SK-N-SH treated with all-trans-retinoic acid at 6 μM for 48 hours (cell line): ENCODE measurements at regions not wholly inside any gene's neighbourhood (a gene's known extent, or its start where the extent isn't known, plus 50 kb on each side); places are given as distances from the start of the nearest gene placed in this dataset.

Experiments used
- CSDC2 ChIP-seq: fragments of 250-450 bp; sonication (Bioruptor Pico); IDR thresholded peaks from 2 replicates; pipeline ENCODE4 v1.5.0; 2020; ENCODE audit warnings: mild to moderate bottlenecking, moderate library complexity
- ESRRG ChIP-seq: fragments of 250-450 bp; sonication (Bioruptor Pico); IDR thresholded peaks from 2 replicates; pipeline ENCODE4 v1.6.1; 2021; ENCODE audit warnings: mild to moderate bottlenecking
- PPARA ChIP-seq: fragments of 250-450 bp; sonication (Bioruptor Pico); IDR thresholded peaks from 2 replicates; pipeline ENCODE4 v1.5.0; 2020; ENCODE audit warnings: mild to moderate bottlenecking, borderline replicate concordance
- ZFP3 ChIP-seq: fragments of 250-450 bp; sonication (Bioruptor Pico); IDR thresholded peaks from 2 replicates; pipeline ENCODE4 v1.5.0; 2020; ENCODE audit warnings: mild to moderate bottlenecking, moderate library complexity
- ZFP30 ChIP-seq: fragments of 450-650 bp; formaldehyde crosslinking; IDR thresholded peaks from 2 replicates; pipeline ENCODE4 v1.5.0; 2022; ENCODE audit warnings: mild to moderate bottlenecking, moderate library complexity
- ZNF8 ChIP-seq: fragments of 450-650 bp; formaldehyde crosslinking; IDR thresholded peaks from 2 replicates; pipeline ENCODE4 v1.5.0; 2020; ENCODE audit warnings: mild to moderate bottlenecking, moderate library complexity
- TF ChIP-seq, protein P1 (sequence below): fragments of 250-450 bp; sonication (Bioruptor Pico); IDR thresholded peaks from 2 replicates; pipeline ENCODE4 v1.5.0; 2020; ENCODE audit warnings: mild to moderate bottlenecking, moderate library complexity
- TF ChIP-seq, protein P2 (sequence below): fragments of 250-450 bp; sonication (Bioruptor Pico); IDR thresholded peaks from 2 replicates; pipeline ENCODE4 v1.5.1; 2020; ENCODE audit warnings: low read depth, mild to moderate bottlenecking, moderate library complexity
- TF ChIP-seq, protein P3 (sequence below): fragments of 250-450 bp; sonication (Bioruptor Pico); IDR thresholded peaks from 2 replicates; pipeline ENCODE4 v1.5.1; 2021; ENCODE audit warnings: mild to moderate bottlenecking, moderate library complexity
- TF ChIP-seq, protein P4 (sequence below): fragments of 250-450 bp; sonication (Bioruptor Pico); IDR thresholded peaks from 2 replicates; pipeline ENCODE4 v1.8.0; 2020; ENCODE audit warnings: mild to moderate bottlenecking, moderate library complexity, borderline replicate concordance

DNA sequence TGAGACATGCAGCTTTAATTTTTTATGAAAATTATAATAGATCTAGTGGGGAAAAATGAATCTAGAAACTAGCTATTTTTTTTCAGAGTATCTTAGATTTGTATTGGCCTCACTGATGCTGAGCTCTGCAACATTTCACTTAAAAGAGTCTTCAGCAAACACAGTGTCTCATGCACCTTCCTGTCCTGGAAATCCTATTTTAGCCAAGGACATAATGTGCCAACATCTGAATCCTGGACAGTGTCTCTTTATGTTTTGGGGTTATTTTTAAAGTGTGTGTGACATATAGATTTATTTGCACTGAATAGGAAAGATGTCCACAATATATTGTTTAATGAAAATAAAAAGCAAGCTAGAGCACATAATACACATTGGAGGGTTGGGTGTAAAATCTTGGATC, 199.1 kb upstream of the FMN2 start:
- no peak for TF ChIP-seq ZNF8 (CRISPR knock-in tag)
- TF ChIP-seq ESRRG (CRISPR knock-in tag) = no peak
- TF ChIP-seq, protein P1, sequence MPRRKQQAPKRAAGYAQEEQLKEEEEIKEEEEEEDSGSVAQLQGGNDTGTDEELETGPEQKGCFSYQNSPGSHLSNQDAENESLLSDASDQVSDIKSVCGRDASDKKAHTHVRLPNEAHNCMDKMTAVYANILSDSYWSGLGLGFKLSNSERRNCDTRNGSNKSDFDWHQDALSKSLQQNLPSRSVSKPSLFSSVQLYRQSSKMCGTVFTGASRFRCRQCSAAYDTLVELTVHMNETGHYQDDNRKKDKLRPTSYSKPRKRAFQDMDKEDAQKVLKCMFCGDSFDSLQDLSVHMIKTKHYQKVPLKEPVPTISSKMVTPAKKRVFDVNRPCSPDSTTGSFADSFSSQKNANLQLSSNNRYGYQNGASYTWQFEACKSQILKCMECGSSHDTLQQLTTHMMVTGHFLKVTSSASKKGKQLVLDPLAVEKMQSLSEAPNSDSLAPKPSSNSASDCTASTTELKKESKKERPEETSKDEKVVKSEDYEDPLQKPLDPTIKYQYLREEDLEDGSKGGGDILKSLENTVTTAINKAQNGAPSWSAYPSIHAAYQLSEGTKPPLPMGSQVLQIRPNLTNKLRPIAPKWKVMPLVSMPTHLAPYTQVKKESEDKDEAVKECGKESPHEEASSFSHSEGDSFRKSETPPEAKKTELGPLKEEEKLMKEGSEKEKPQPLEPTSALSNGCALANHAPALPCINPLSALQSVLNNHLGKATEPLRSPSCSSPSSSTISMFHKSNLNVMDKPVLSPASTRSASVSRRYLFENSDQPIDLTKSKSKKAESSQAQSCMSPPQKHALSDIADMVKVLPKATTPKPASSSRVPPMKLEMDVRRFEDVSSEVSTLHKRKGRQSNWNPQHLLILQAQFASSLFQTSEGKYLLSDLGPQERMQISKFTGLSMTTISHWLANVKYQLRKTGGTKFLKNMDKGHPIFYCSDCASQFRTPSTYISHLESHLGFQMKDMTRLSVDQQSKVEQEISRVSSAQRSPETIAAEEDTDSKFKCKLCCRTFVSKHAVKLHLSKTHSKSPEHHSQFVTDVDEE = no peak
- TF ChIP-seq, protein P2, sequence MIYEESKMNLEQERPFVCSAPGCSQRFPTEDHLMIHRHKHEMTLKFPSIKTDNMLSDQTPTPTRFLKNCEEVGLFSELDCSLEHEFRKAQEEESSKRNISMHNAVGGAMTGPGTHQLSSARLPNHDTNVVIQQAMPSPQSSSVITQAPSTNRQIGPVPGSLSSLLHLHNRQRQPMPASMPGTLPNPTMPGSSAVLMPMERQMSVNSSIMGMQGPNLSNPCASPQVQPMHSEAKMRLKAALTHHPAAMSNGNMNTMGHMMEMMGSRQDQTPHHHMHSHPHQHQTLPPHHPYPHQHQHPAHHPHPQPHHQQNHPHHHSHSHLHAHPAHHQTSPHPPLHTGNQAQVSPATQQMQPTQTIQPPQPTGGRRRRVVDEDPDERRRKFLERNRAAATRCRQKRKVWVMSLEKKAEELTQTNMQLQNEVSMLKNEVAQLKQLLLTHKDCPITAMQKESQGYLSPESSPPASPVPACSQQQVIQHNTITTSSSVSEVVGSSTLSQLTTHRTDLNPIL (CRISPR knock-in tag) = no peak
- TF ChIP-seq, protein P3, sequence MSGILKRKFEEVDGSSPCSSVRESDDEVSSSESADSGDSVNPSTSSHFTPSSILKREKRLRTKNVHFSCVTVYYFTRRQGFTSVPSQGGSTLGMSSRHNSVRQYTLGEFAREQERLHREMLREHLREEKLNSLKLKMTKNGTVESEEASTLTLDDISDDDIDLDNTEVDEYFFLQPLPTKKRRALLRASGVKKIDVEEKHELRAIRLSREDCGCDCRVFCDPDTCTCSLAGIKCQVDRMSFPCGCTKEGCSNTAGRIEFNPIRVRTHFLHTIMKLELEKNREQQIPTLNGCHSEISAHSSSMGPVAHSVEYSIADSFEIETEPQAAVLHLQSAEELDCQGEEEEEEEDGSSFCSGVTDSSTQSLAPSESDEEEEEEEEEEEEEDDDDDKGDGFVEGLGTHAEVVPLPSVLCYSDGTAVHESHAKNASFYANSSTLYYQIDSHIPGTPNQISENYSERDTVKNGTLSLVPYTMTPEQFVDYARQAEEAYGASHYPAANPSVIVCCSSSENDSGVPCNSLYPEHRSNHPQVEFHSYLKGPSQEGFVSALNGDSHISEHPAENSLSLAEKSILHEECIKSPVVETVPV (CRISPR knock-in tag) = no peak
- no peak for TF ChIP-seq PPARA (CRISPR knock-in tag)
- TF ChIP-seq, protein P4, sequence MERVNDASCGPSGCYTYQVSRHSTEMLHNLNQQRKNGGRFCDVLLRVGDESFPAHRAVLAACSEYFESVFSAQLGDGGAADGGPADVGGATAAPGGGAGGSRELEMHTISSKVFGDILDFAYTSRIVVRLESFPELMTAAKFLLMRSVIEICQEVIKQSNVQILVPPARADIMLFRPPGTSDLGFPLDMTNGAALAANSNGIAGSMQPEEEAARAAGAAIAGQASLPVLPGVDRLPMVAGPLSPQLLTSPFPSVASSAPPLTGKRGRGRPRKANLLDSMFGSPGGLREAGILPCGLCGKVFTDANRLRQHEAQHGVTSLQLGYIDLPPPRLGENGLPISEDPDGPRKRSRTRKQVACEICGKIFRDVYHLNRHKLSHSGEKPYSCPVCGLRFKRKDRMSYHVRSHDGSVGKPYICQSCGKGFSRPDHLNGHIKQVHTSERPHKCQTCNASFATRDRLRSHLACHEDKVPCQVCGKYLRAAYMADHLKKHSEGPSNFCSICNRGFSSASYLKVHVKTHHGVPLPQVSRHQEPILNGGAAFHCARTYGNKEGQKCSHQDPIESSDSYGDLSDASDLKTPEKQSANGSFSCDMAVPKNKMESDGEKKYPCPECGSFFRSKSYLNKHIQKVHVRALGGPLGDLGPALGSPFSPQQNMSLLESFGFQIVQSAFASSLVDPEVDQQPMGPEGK = no peak
- no peak for TF ChIP-seq ZFP3
- no peak for TF ChIP-seq ZFP30 (CRISPR knock-in tag)
- TF ChIP-seq CSDC2 (CRISPR knock-in tag) = no peak
